B cell (primary cell): ENCODE measurements at regions not wholly inside any gene's neighbourhood (a gene's known extent, or its start where the extent isn't known, plus 50 kb on each side); places are given as distances from the start of the nearest gene placed in this dataset.

Experiments
- ATAC-seq: fragments of 200-7000 bp; cut with Tn5 transposase; one replicate; pipeline ENCODE4 v1.10.0; 2021; ENCODE audit warnings: low read depth, mild to moderate bottlenecking, moderate number of reproducible peaks, moderate library complexity
- CTCF ChIA-PET: fragments of 350-600 bp; sonication (Branson Sonifier 250); formaldehyde crosslinking; loops from one replicate; lab custom pipeline; 2021; ENCODE audit warnings: antibody characterized with exemption, inconsistent platforms; lab: Charles Lee
- POLR2A ChIA-PET: fragments of 350-600 bp; sonication (Branson Sonifier 250); formaldehyde crosslinking; loops from one replicate; lab custom pipeline; 2021; ENCODE audit warnings: antibody characterized with exemption; lab: Charles Lee
- DNase-seq: peaks from one replicate; pipeline ENCODE4 v3.0.0; 2013
- H2AFZ ChIP-seq: 2 replicates; pipeline ENCODE4 v1.6.1; 2012; ENCODE audit warnings: mild to moderate bottlenecking, low read depth, low read length; ENCODE audit not compliant: insufficient read depth, poor library complexity, severe bottlenecking
- H3K27ac ChIP-seq, 2 donors: 1 replicate in 1 of 2; 2 replicates in 1 of 2; pipeline ENCODE4 v1.5.1; 2012 to 2013; ENCODE audit warnings: low read length in 2 of 2, mild to moderate bottlenecking in 2 of 2, moderate library complexity in 1 of 2
- H3K27me3 ChIP-seq, 4 experiments: fragments of 200-600 bp in 1 of 4; sonication (generic) in 1 of 4; replicated peaks in 1 of 4; 1 replicate in 2 of 4; 2 replicates in 2 of 4; pipeline versions ENCODE4 v1.6.1 to v1.7.0; 2013 to 2016; ENCODE audit warnings: low read length in 3 of 4, mild to moderate bottlenecking in 2 of 4, mixed read lengths in 1 of 4, moderate library complexity in 1 of 4; ENCODE audit not compliant: insufficient read depth in 4 of 4, control insufficient read depth in 3 of 4; ENCODE audit errors: control extremely low read depth in 1 of 4
- H3K36me3 ChIP-seq, 2 experiments: replicated peaks in 1 of 2; 1 replicate in 1 of 2; 2 replicates in 1 of 2; pipeline versions ENCODE4 v1.6.1 to v1.7.1; 2013; ENCODE audit warnings: low read length in 1 of 2; ENCODE audit not compliant: insufficient read depth in 2 of 2, control insufficient read depth in 1 of 2; ENCODE audit errors: control extremely low read depth in 1 of 2, extremely low read depth in 1 of 2
- H3K4me1 ChIP-seq, 2 donors: fragments of 200-600 bp in 1 of 2; sonication (generic) in 1 of 2; 1 replicate in 1 of 2; 2 replicates in 1 of 2; pipeline versions ENCODE4 v1.5.1 to v1.6.1; 2013 to 2017; ENCODE audit warnings: low read length in 2 of 2; ENCODE audit not compliant: control insufficient read depth in 2 of 2, insufficient read depth in 2 of 2
- H3K4me2 ChIP-seq: replicated peaks from 2 replicates; pipeline ENCODE3; 2012; ENCODE audit warnings: mild to moderate bottlenecking, low read depth, low read length; ENCODE audit not compliant: poor library complexity, severe bottlenecking
- H3K4me3 ChIP-seq, 5 experiments: fragments of 200-600 bp in 1 of 5; sonication (generic) in 1 of 5; 1 replicate in 3 of 5; 2 replicates in 2 of 5; pipeline versions ENCODE4 v1.5.1 to v1.7.0; 2011 to 2016; ENCODE audit warnings: low read length in 4 of 5, mild to moderate bottlenecking in 4 of 5, low read depth in 2 of 5, control low read depth in 1 of 5, moderate library complexity in 1 of 5; ENCODE audit not compliant: insufficient read depth in 1 of 5; ENCODE audit errors: control extremely low read depth in 1 of 5, extremely low read depth in 1 of 5
- H3K79me2 ChIP-seq: fragments of 200-600 bp; sonication (generic); one replicate; pipeline ENCODE4 v1.6.0; 2016; ENCODE audit warnings: low read length; ENCODE audit not compliant: control insufficient read depth, insufficient read depth
- H3K9ac ChIP-seq: fragments of 200-600 bp; sonication (generic); 2 replicates; pipeline ENCODE4 v1.6.1; 2017; ENCODE audit warnings: mild to moderate bottlenecking, low read length, moderate library complexity
- H3K9me3 ChIP-seq, 3 donors: one replicate each; pipeline versions ENCODE4 v1.6.1 to v1.7.1; 2013; ENCODE audit warnings: low read length in 2 of 3; ENCODE audit not compliant: control insufficient read depth in 2 of 3, insufficient read depth in 1 of 3; ENCODE audit errors: control extremely low read depth in 1 of 3
- H4K20me1 ChIP-seq: 2 replicates; pipeline ENCODE4 v1.6.0; 2012; ENCODE audit warnings: mild to moderate bottlenecking, low read length; ENCODE audit not compliant: insufficient read depth, control insufficient read depth, poor library complexity, severe bottlenecking
- H3K27ac Mint-ChIP-seq: one replicate; pipeline ENCODE4 v1.8.0; 2021; ENCODE audit warnings: mixed read lengths
- H3K27me3 Mint-ChIP-seq: one replicate; pipeline ENCODE4 v1.8.0; 2021; ENCODE audit warnings: mixed read lengths
- H3K4me1 Mint-ChIP-seq: one replicate; pipeline ENCODE4 v1.8.0; 2021; ENCODE audit warnings: mixed read lengths
- H3K4me3 Mint-ChIP-seq: one replicate; pipeline ENCODE4 v1.8.0; 2021; ENCODE audit warnings: mixed read lengths
- H3K9me3 Mint-ChIP-seq: one replicate; pipeline ENCODE4 v1.8.0; 2022; ENCODE audit warnings: mixed read lengths; ENCODE audit not compliant: insufficient read depth
- CTCF ChIP-seq: fragments of 200-600 bp; IDR thresholded peaks from one replicate; pipeline ENCODE4 v1.8.0; 2022; ENCODE audit warnings: antibody characterized with exemption, mild to moderate bottlenecking
- EZH2 ChIP-seq: IDR thresholded peaks from 2 replicates; pipeline ENCODE4 v1.6.1; 2012; ENCODE audit warnings: borderline replicate concordance, low read depth, mild to moderate bottlenecking, moderate library complexity, low read length; ENCODE audit not compliant: insufficient read depth, poor library complexity, severe bottlenecking
- WGBS: methylation state at CpG from one replicate; pipeline ENCODE4 v1.1.5; 2013; ENCODE audit warnings: missing lambda C conversion rate; ENCODE audit not compliant: insufficient coverage; 5-methylcytosine and 5-hydroxymethylcytosine counted together
- intact Hi-C: fragments of 100-400 bp; cut with micrococcal nuclease; formaldehyde crosslinking; loops from one replicate; pipeline ENCODE4 v1.10.0; 2022

- no peaks in the 10 kb centered on the region for H3K4me1 Mint-ChIP-seq
- TF ChIP-seq EZH2 (no peak), CTCF (no peak)
- intact Hi-C loops: no loop called here
Measured at GRCh38 chr2:33984131-33984530, 385.0 kb upstream of the FAM98A start.

GRCh38 chr2:33978471-33978870 is 379.4 kb upstream of the FAM98A start:
- no peaks in the 10 kb centered on the region for H3K79me2 ChIP-seq
- H3K27me3 ChIP-seq: no peaks in the 10 kb centered on the region
- Mint-ChIP-seq H3K9me3 (peaks cover 5% of the 10 kb centered on the region), H3K27me3 (no peaks in the 10 kb centered on the region), H3K4me3 (no peak overlapping the region), H3K4me1 (no peaks in the 10 kb centered on the region), H3K27ac (no peak overlapping the region)
- TF ChIP-seq CTCF (no peak), EZH2 (no peak)
- H3K36me3 ChIP-seq: no peaks in the 10 kb centered on the region
- DNase-seq (no peak), ATAC-seq (no peak)
- intact Hi-C loops: no loop called here
- H2AFZ ChIP-seq: no peak overlapping the region
- no peak overlapping the region for H3K9ac ChIP-seq
- no peaks in the 10 kb centered on the region for H3K9me3 ChIP-seq
- CTCF ChIA-PET: interaction anchor here (0.7 kb wide), 1 partner anchor 303 kb away, joined by 3 read pairs; no protein-coding TSS in a partner anchor
- no peak overlapping the region for H3K4me2 ChIP-seq
- no peak overlapping the region for H3K4me3 ChIP-seq
- H3K27ac ChIP-seq: no peak overlapping the region
- H3K4me1 ChIP-seq: no peaks in the 10 kb centered on the region
- 33% methylated on average over 2 of the region's 3 CpGs for WGBS
- POLR2A ChIA-PET: no interaction called here
- H4K20me1 ChIP-seq: no peaks in the 10 kb centered on the region

More at GRCh38 chr2:33984131-33984530, 385.0 kb upstream of the FAM98A start:
- H3K27me3 ChIP-seq: no peaks in the 10 kb centered on the region
- no peaks in the 10 kb centered on the region for H3K4me1 ChIP-seq
- H3K4me2 ChIP-seq: no peak overlapping the region
- ATAC-seq (no peak), DNase-seq (no peak)
- ChIA-PET CTCF (no interaction called here), POLR2A (no interaction called here)
- no peak overlapping the region for H3K9ac ChIP-seq
- WGBS: no CpG with 5 or more reads among the region's 2 CpGs
- no peaks in the 10 kb centered on the region for H3K79me2 ChIP-seq
- no peaks in the 10 kb centered on the region for H3K27me3 Mint-ChIP-seq
- no peak overlapping the region for H2AFZ ChIP-seq
- no peak overlapping the region for H3K4me3 ChIP-seq
- H3K9me3 Mint-ChIP-seq: peaks cover 5% of the 10 kb centered on the region
- no peak overlapping the region for H3K27ac ChIP-seq
- no peaks in the 10 kb centered on the region for H3K9me3 ChIP-seq
- no peak overlapping the region for H3K27ac Mint-ChIP-seq
- H3K36me3 ChIP-seq: no peaks in the 10 kb centered on the region
- no peaks in the 10 kb centered on the region for H4K20me1 ChIP-seq
- H3K4me3 Mint-ChIP-seq: no peak overlapping the region
